ENCODE measurements at regions not wholly inside any gene's neighbourhood (a gene's known extent, or its start where the extent isn't known, plus 50 kb on each side); places are given as distances from the start of the nearest gene placed in this dataset.

DNA sequence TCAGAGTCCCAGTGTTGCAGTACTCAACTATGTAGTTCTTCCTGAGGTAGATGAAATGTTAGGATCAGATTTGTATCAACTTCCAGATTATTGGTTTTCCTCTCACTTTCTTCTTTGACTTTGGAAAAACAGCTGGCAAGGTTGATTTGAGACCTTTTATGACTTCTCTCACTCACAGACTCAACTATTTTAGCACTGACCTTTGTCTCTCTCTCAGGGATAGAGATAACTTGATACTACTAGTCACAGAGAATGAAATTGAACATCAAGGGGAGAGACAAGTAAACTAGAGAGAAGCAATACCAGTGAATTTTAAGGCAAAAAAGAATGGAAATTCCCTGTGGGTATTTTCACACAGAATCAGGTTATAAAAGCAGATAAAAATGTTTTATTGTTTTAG is 159.7 kb upstream of the B3GALT2 start:
- intact Hi-C loops (cut with micrococcal nuclease; ENCODE audit: unreplicated experiment) = no loop called here
- DNase-seq = no peak
- no peak overlapping the region for H3K4me3 ChIP-seq
- H3K4me1 ChIP-seq (replicated peaks; ENCODE audit: insufficient read depth) = no peaks in the 10 kb centered on the region
- no peaks in the 10 kb centered on the region for H3K79me2 ChIP-seq (ENCODE audit: low read depth)
- CTCF ChIA-PET = no interaction called here
- no peak overlapping the region for H3K4me2 ChIP-seq
- BruUV-seq (replicated peaks) = no TSS peak
- TF ChIP-seq CTCF (conservative IDR thresholded peaks at IDR 0.05) (no peak), EZH2 (IDR thresholded peaks at IDR 0.05; ENCODE audit: low read depth) (no peak)
- POLR2A ChIA-PET (ENCODE audit: unreplicated experiment) = no interaction called here
- no peaks in the 10 kb centered on the region for H3K36me3 ChIP-seq (ENCODE audit: low read depth)
- H3K27me3 ChIP-seq (ENCODE audit: insufficient read depth, low read depth) = no peaks in the 10 kb centered on the region
- no peak overlapping the region for H2AFZ ChIP-seq
- H3K9me2 ChIP-seq (ENCODE audit: insufficient read depth) = no peaks in the 10 kb centered on the region
- H3F3A ChIP-seq (ENCODE audit: insufficient read depth, low read depth) = no peaks in the 10 kb centered on the region
- no peak overlapping the region for H3K27ac ChIP-seq
- no peaks in the 10 kb centered on the region for H4K20me1 ChIP-seq (ENCODE audit: insufficient read depth)
- H3K9me3 ChIP-seq (ENCODE audit: insufficient read depth, low read depth) = no peaks in the 10 kb centered on the region

GRCh38 chr1:193342811-193343210 is 156.4 kb upstream of the B3GALT2 start:
- no peaks in the 10 kb centered on the region for H3K79me2 ChIP-seq (ENCODE audit: low read depth)
- H4K20me1 ChIP-seq (ENCODE audit: insufficient read depth) = no peaks in the 10 kb centered on the region
- TF ChIP-seq CTCF (conservative IDR thresholded peaks at IDR 0.05) = no peak
- no peak for TF ChIP-seq EZH2 (IDR thresholded peaks at IDR 0.05; ENCODE audit: low read depth)
- DNase-seq = no peak
- no peaks in the 10 kb centered on the region for H3K9me3 ChIP-seq (ENCODE audit: insufficient read depth, low read depth)
- no peaks in the 10 kb centered on the region for H3K9me2 ChIP-seq (ENCODE audit: insufficient read depth)
- intact Hi-C loops (cut with micrococcal nuclease; ENCODE audit: unreplicated experiment) = no loop called here
- no peaks in the 10 kb centered on the region for H3F3A ChIP-seq (ENCODE audit: insufficient read depth, low read depth)
- H2AFZ ChIP-seq = no peak overlapping the region
- ChIA-PET POLR2A (ENCODE audit: unreplicated experiment) (no interaction called here), CTCF (no interaction called here)
- no peaks in the 10 kb centered on the region for H3K27me3 ChIP-seq (ENCODE audit: insufficient read depth, low read depth)
- H3K4me2 ChIP-seq = no peak overlapping the region
- no peak overlapping the region for H3K27ac ChIP-seq
- H3K4me1 ChIP-seq (replicated peaks; ENCODE audit: insufficient read depth) = no peaks in the 10 kb centered on the region
- H3K4me3 ChIP-seq = no peak overlapping the region
- BruUV-seq (replicated peaks) = no TSS peak
- no peaks in the 10 kb centered on the region for H3K36me3 ChIP-seq (ENCODE audit: low read depth)

GRCh38 chr1:193340331-193340730 is 153.9 kb upstream of the B3GALT2 start:
- intact Hi-C loops (cut with micrococcal nuclease; ENCODE audit: unreplicated experiment) = no loop called here
- no TSS peak for BruUV-seq (replicated peaks)
- no peaks in the 10 kb centered on the region for H4K20me1 ChIP-seq (ENCODE audit: insufficient read depth)
- no peaks in the 10 kb centered on the region for H3K9me2 ChIP-seq (ENCODE audit: insufficient read depth)
- H2AFZ ChIP-seq = no peak overlapping the region
- no peak overlapping the region for H3K4me2 ChIP-seq
- H3K36me3 ChIP-seq (ENCODE audit: low read depth) = no peaks in the 10 kb centered on the region
- no peak overlapping the region for H3K4me3 ChIP-seq
- no peaks in the 10 kb centered on the region for H3K79me2 ChIP-seq (ENCODE audit: low read depth)
- H3K27ac ChIP-seq = no peak overlapping the region
- DNase-seq = no peak
- ChIA-PET CTCF (no interaction called here), POLR2A (ENCODE audit: unreplicated experiment) (no interaction called here)
- no peaks in the 10 kb centered on the region for H3K27me3 ChIP-seq (ENCODE audit: insufficient read depth, low read depth)
- H3F3A ChIP-seq (ENCODE audit: insufficient read depth, low read depth) = no peaks in the 10 kb centered on the region
- H3K9me3 ChIP-seq (ENCODE audit: insufficient read depth, low read depth) = no peaks in the 10 kb centered on the region
- no peak for TF ChIP-seq EZH2 (IDR thresholded peaks at IDR 0.05; ENCODE audit: low read depth)
- TF ChIP-seq CTCF (conservative IDR thresholded peaks at IDR 0.05) = no peak
- H3K4me1 ChIP-seq (replicated peaks; ENCODE audit: insufficient read depth) = no peaks in the 10 kb centered on the region

All from PC-9 (cell line).